ENCODE measurements at regions not wholly inside any gene's neighbourhood (a gene's known extent, or its start where the extent isn't known, plus 50 kb on each side); places are given as distances from the start of the nearest gene placed in this dataset.

- Histone ChIP-seq H3K4me1 (ENCODE audit: control insufficient read depth, insufficient read depth, low read length) (peaks cover 4% of the 10 kb centered on the region; the same call in 1 of the 2 replicates), H3K4me3 (ENCODE audit: low read depth, low read length) (no peak overlapping the region), H3K27me3 (ENCODE audit: control insufficient read depth, insufficient read depth, low read length) (no peaks in the 10 kb centered on the region), H3K9me3 (ENCODE audit: control insufficient read depth, insufficient read depth, low read depth, low read length) (no peaks in the 10 kb centered on the region), H3K9ac (ENCODE audit: low read length) (no peak overlapping the region), H3K36me3 (ENCODE audit: control insufficient read depth, insufficient read depth, low read length) (no peaks in the 10 kb centered on the region), H3K27ac (ENCODE audit: low read depth, low read length) (no peak overlapping the region)
Observed at GRCh38 chr2:5988120-5988519, 295.9 kb downstream of the SOX11 start.

- no peak overlapping the region for H3K9ac ChIP-seq (ENCODE audit: low read length)
- no peaks in the 10 kb centered on the region for H3K9me3 ChIP-seq (ENCODE audit: control insufficient read depth, insufficient read depth, low read depth, low read length)
- H3K4me1 ChIP-seq (ENCODE audit: control insufficient read depth, insufficient read depth, low read length): no peaks in the 10 kb centered on the region
- H3K4me3 ChIP-seq (ENCODE audit: low read depth, low read length): no peak overlapping the region
- H3K36me3 ChIP-seq (ENCODE audit: control insufficient read depth, insufficient read depth, low read length): no peaks in the 10 kb centered on the region
- H3K27me3 ChIP-seq (ENCODE audit: control insufficient read depth, insufficient read depth, low read length): no peaks in the 10 kb centered on the region; the same call in 1 of the 2 replicates
- H3K27ac ChIP-seq (ENCODE audit: low read depth, low read length): no peak overlapping the region
Observed at GRCh38 chr2:5990086-5990485, 297.9 kb downstream of the SOX11 start.

- no peaks in the 10 kb centered on the region for H3K4me1 ChIP-seq (ENCODE audit: control insufficient read depth, insufficient read depth, low read length)
- H3K27ac ChIP-seq (ENCODE audit: low read depth, low read length): no peak overlapping the region
- H3K4me3 ChIP-seq (ENCODE audit: low read depth, low read length): no peak overlapping the region
- H3K9ac ChIP-seq (ENCODE audit: low read length): no peak overlapping the region
- no peaks in the 10 kb centered on the region for H3K36me3 ChIP-seq (ENCODE audit: control insufficient read depth, insufficient read depth, low read length)
- no peaks in the 10 kb centered on the region; the same call in 1 of the 2 replicates for H3K27me3 ChIP-seq (ENCODE audit: control insufficient read depth, insufficient read depth, low read length)
- no peaks in the 10 kb centered on the region for H3K9me3 ChIP-seq (ENCODE audit: control insufficient read depth, insufficient read depth, low read depth, low read length)
Observed at GRCh38 chr2:5991305-5991968, 299.3 kb downstream of the SOX11 start.

- Histone ChIP-seq H3K4me3 (ENCODE audit: low read depth, low read length) (no peak overlapping the region), H3K9me3 (ENCODE audit: control insufficient read depth, insufficient read depth, low read depth, low read length) (no peaks in the 10 kb centered on the region), H3K27ac (ENCODE audit: low read depth, low read length) (no peak overlapping the region), H3K9ac (ENCODE audit: low read length) (no peak overlapping the region), H3K36me3 (ENCODE audit: control insufficient read depth, insufficient read depth, low read length) (no peaks in the 10 kb centered on the region), H3K4me1 (ENCODE audit: control insufficient read depth, insufficient read depth, low read length) (no peaks in the 10 kb centered on the region), H3K27me3 (ENCODE audit: control insufficient read depth, insufficient read depth, low read length) (no peaks in the 10 kb centered on the region; the same call in 1 of the 2 replicates)
Observed at GRCh38 chr2:5995832-5996231, 303.6 kb downstream of the SOX11 start.

- H3K27ac ChIP-seq (ENCODE audit: low read depth, low read length): no peak overlapping the region
- H3K4me3 ChIP-seq (ENCODE audit: low read depth, low read length): no peak overlapping the region
- no peaks in the 10 kb centered on the region for H3K9me3 ChIP-seq (ENCODE audit: control insufficient read depth, insufficient read depth, low read depth, low read length)
- no peaks in the 10 kb centered on the region for H3K27me3 ChIP-seq (ENCODE audit: control insufficient read depth, insufficient read depth, low read length)
- no peaks in the 10 kb centered on the region for H3K36me3 ChIP-seq (ENCODE audit: control insufficient read depth, insufficient read depth, low read length)
- 0 out of 2 replicates have a peak, but pooled peaks cover 5% of the 10 kb centered on the region for H3K4me1 ChIP-seq (ENCODE audit: control insufficient read depth, insufficient read depth, low read length)
- no peak overlapping the region for H3K9ac ChIP-seq (ENCODE audit: low read length)
Observed at GRCh38 chr2:6008186-6008585, 316.0 kb downstream of the SOX11 start.

GRCh38 chr2:6008726-6009125 lies 316.5 kb downstream of the SOX11 start:
- H3K4me1 ChIP-seq (ENCODE audit: control insufficient read depth, insufficient read depth, low read length): 0 out of 2 replicates have a peak, but pooled peaks cover 5% of the 10 kb centered on the region
- no peak overlapping the region for H3K4me3 ChIP-seq (ENCODE audit: low read depth, low read length)
- no peak overlapping the region for H3K9ac ChIP-seq (ENCODE audit: low read length)
- H3K9me3 ChIP-seq (ENCODE audit: control insufficient read depth, insufficient read depth, low read depth, low read length): no peaks in the 10 kb centered on the region
- no peaks in the 10 kb centered on the region for H3K27me3 ChIP-seq (ENCODE audit: control insufficient read depth, insufficient read depth, low read length)
- no peak overlapping the region for H3K27ac ChIP-seq (ENCODE audit: low read depth, low read length)
- no peaks in the 10 kb centered on the region for H3K36me3 ChIP-seq (ENCODE audit: control insufficient read depth, insufficient read depth, low read length)

GRCh38 chr2:6010163-6010562 lies 318.0 kb downstream of the SOX11 start:
- H3K27ac ChIP-seq (ENCODE audit: low read depth, low read length): no peak overlapping the region
- no peaks in the 10 kb centered on the region for H3K9me3 ChIP-seq (ENCODE audit: control insufficient read depth, insufficient read depth, low read depth, low read length)
- 0 out of 2 replicates have a peak, but pooled peaks cover 5% of the 10 kb centered on the region for H3K4me1 ChIP-seq (ENCODE audit: control insufficient read depth, insufficient read depth, low read length)
- no peaks in the 10 kb centered on the region for H3K36me3 ChIP-seq (ENCODE audit: control insufficient read depth, insufficient read depth, low read length)
- no peak overlapping the region for H3K4me3 ChIP-seq (ENCODE audit: low read depth, low read length)
- H3K27me3 ChIP-seq (ENCODE audit: control insufficient read depth, insufficient read depth, low read length): no peaks in the 10 kb centered on the region
- H3K9ac ChIP-seq (ENCODE audit: low read length): no peak overlapping the region

- Histone ChIP-seq H3K27ac (ENCODE audit: low read depth, low read length) (no peak overlapping the region), H3K36me3 (ENCODE audit: control insufficient read depth, insufficient read depth, low read length) (no peaks in the 10 kb centered on the region), H3K4me3 (ENCODE audit: low read depth, low read length) (no peak overlapping the region), H3K27me3 (ENCODE audit: control insufficient read depth, insufficient read depth, low read length) (no peaks in the 10 kb centered on the region), H3K9me3 (ENCODE audit: control insufficient read depth, insufficient read depth, low read depth, low read length) (no peaks in the 10 kb centered on the region), H3K4me1 (ENCODE audit: control insufficient read depth, insufficient read depth, low read length) (0 out of 2 replicates have a peak, but pooled peaks cover 5% of the 10 kb centered on the region), H3K9ac (ENCODE audit: low read length) (no peak overlapping the region)
Observed at GRCh38 chr2:6011921-6012320, 319.7 kb downstream of the SOX11 start.

GRCh38 chr2:6017736-6018286 lies 325.6 kb downstream of the SOX11 start:
- Histone ChIP-seq H3K27ac (ENCODE audit: low read depth, low read length) (no peak overlapping the region), H3K4me3 (ENCODE audit: low read depth, low read length) (no peak overlapping the region), H3K9me3 (ENCODE audit: control insufficient read depth, insufficient read depth, low read depth, low read length) (no peaks in the 10 kb centered on the region), H3K27me3 (ENCODE audit: control insufficient read depth, insufficient read depth, low read length) (no peaks in the 10 kb centered on the region), H3K4me1 (ENCODE audit: control insufficient read depth, insufficient read depth, low read length) (no peaks in the 10 kb centered on the region), H3K9ac (ENCODE audit: low read length) (no peak overlapping the region), H3K36me3 (ENCODE audit: control insufficient read depth, insufficient read depth, low read length) (no peaks in the 10 kb centered on the region)

- H3K4me3 ChIP-seq (ENCODE audit: low read depth, low read length): no peak overlapping the region
- H3K36me3 ChIP-seq (ENCODE audit: control insufficient read depth, insufficient read depth, low read length): no peaks in the 10 kb centered on the region
- H3K27ac ChIP-seq (ENCODE audit: low read depth, low read length): no peak overlapping the region
- H3K9me3 ChIP-seq (ENCODE audit: control insufficient read depth, insufficient read depth, low read depth, low read length): no peaks in the 10 kb centered on the region
- H3K9ac ChIP-seq (ENCODE audit: low read length): no peak overlapping the region
- H3K4me1 ChIP-seq (ENCODE audit: control insufficient read depth, insufficient read depth, low read length): no peaks in the 10 kb centered on the region
- no peaks in the 10 kb centered on the region for H3K27me3 ChIP-seq (ENCODE audit: control insufficient read depth, insufficient read depth, low read length)
Observed at GRCh38 chr2:6024229-6024628, 332.0 kb downstream of the SOX11 start.

GRCh38 chr2:6024784-6025183 lies 332.6 kb downstream of the SOX11 start:
- Histone ChIP-seq H3K9me3 (ENCODE audit: control insufficient read depth, insufficient read depth, low read depth, low read length) (no peaks in the 10 kb centered on the region), H3K4me1 (ENCODE audit: control insufficient read depth, insufficient read depth, low read length) (no peaks in the 10 kb centered on the region), H3K9ac (ENCODE audit: low read length) (no peak overlapping the region)

More at GRCh38 chr2:6024784-6025183, 332.6 kb downstream of the SOX11 start:
- Histone ChIP-seq H3K4me3 (ENCODE audit: low read depth, low read length) (no peak overlapping the region), H3K36me3 (ENCODE audit: control insufficient read depth, insufficient read depth, low read length) (no peaks in the 10 kb centered on the region), H3K27ac (ENCODE audit: low read depth, low read length) (no peak overlapping the region), H3K27me3 (ENCODE audit: control insufficient read depth, insufficient read depth, low read length) (no peaks in the 10 kb centered on the region)
